ENCODE measurements at regions not wholly inside any gene's neighbourhood (a gene's known extent, or its start where the extent isn't known, plus 50 kb on each side); places are given as distances from the start of the nearest gene placed in this dataset.

- ATAC-seq (no peak; the same call in 2 of the 3 replicates), DNase-seq (ENCODE audit: extremely low read depth in 1 of 4, low spot score in 3 of 4) (no peak), FAIRE-seq (no peak)
- no peak overlapping the region for H3K4me3 ChIP-seq
- no TSS peak for BruUV-seq (replicated peaks)
- H3K9ac ChIP-seq (ENCODE audit: insufficient read depth in 1 of 2, low read depth in 2 of 2, low read length in 2 of 2) = no peak overlapping the region
- no peaks in the 10 kb centered on the region for H3K36me3 ChIP-seq (ENCODE audit: control insufficient read depth, insufficient read depth, low read length)
- H4K20me1 ChIP-seq (replicated peaks; ENCODE audit: control insufficient read depth, insufficient read depth, low read length) = no peaks in the 10 kb centered on the region
- TF ChIP-seq RAD51 (IDR thresholded peaks at IDR 0.05; ENCODE audit: borderline replicate concordance, low read depth) (peak; percentile 40; the same call in 1 of the 2 replicates), USF2 (CRISPR knock-in tag; IDR thresholded peaks at IDR 0.05) (0 out of 2 replicates have a peak, but pooled peaks have one; percentile 24), ZNF436 (CRISPR knock-in tag; IDR thresholded peaks at IDR 0.05) (no peak)
- H3K4me1 ChIP-seq (replicated peaks in 1 of 2; ENCODE audit: control insufficient read depth in 2 of 2, insufficient read depth in 2 of 2, low read length in 2 of 2) = no peaks in the 10 kb centered on the region
- ChIA-PET POLR2A (interaction anchor here (0.7 to 1.2 kb wide), 2 partner anchors 10 to 183 kb away, joined by 3 read pairs; no protein-coding TSS in a partner anchor), CTCF (ENCODE audit: low intra/inter-chr PET ratio) (no interaction called here)
- no peak overlapping the region for H2AFZ ChIP-seq (ENCODE audit: low read depth, low read length)
- in situ Hi-C loops (cut with MboI) (no loop called here), intact Hi-C loops (cut with micrococcal nuclease) (no loop called here)
- no peak overlapping the region for H3K27ac ChIP-seq (ENCODE audit: extremely low read depth, low read depth, low read length)
- WGBS (ENCODE audit: insufficient coverage, low coverage, missing lambda C conversion rate) = 1% methylated on average over 6 of the region's 7 CpGs
- no peaks in the 10 kb centered on the region for H3K9me3 ChIP-seq (replicated peaks; ENCODE audit: control insufficient read depth, insufficient read depth, low read depth, low read length)
- no peak overlapping the region for H3K4me2 ChIP-seq (ENCODE audit: insufficient read depth, low read length)
- no peaks in the 10 kb centered on the region for H3K9me1 ChIP-seq (ENCODE audit: control insufficient read depth, insufficient read depth, low read length)
- H3K27me3 ChIP-seq (ENCODE audit: control insufficient read depth in 2 of 2, insufficient read depth in 2 of 2, low read length in 2 of 2) = peaks cover 4 to 20% of the 10 kb centered on the region in 2 experiments; a peak in 4 of 5 replicates
- H3K79me2 ChIP-seq (ENCODE audit: control insufficient read depth, insufficient read depth, low read length) = no peaks in the 10 kb centered on the region
Measured at GRCh38 chr14:34129927-34130552, 179.2 kb upstream of the EGLN3 start.

- Histone ChIP-seq H3K4me2 (ENCODE audit: insufficient read depth, low read length) (no peak overlapping the region), H3K9me3 (replicated peaks; ENCODE audit: control insufficient read depth, insufficient read depth, low read depth, low read length) (no peaks in the 10 kb centered on the region), H3K9me1 (ENCODE audit: control insufficient read depth, insufficient read depth, low read length) (no peaks in the 10 kb centered on the region), H3K27me3 (ENCODE audit: control insufficient read depth in 2 of 2, insufficient read depth in 2 of 2, low read length in 2 of 2) (peaks cover 4 to 20% of the 10 kb centered on the region in 2 experiments; a peak in 4 of 5 replicates), H3K79me2 (ENCODE audit: control insufficient read depth, insufficient read depth, low read length) (no peaks in the 10 kb centered on the region), H3K4me1 (replicated peaks in 1 of 2; ENCODE audit: control insufficient read depth in 2 of 2, insufficient read depth in 2 of 2, low read length in 2 of 2) (no peaks in the 10 kb centered on the region), H3K27ac (ENCODE audit: extremely low read depth, low read depth, low read length) (no peak overlapping the region), H2AFZ (ENCODE audit: low read depth, low read length) (no peak overlapping the region), H3K4me3 (no peak overlapping the region), H4K20me1 (replicated peaks; ENCODE audit: control insufficient read depth, insufficient read depth, low read length) (no peaks in the 10 kb centered on the region), H3K9ac (ENCODE audit: insufficient read depth in 1 of 2, low read depth in 2 of 2, low read length in 2 of 2) (no peak overlapping the region), H3K36me3 (ENCODE audit: control insufficient read depth, insufficient read depth, low read length) (no peaks in the 10 kb centered on the region)
- no TSS peak for BruUV-seq (replicated peaks)
- in situ Hi-C loops (cut with MboI) (no loop called here), intact Hi-C loops (cut with micrococcal nuclease) (no loop called here)
- FAIRE-seq (no peak), ATAC-seq (no peak), DNase-seq (ENCODE audit: extremely low read depth in 1 of 4, low spot score in 3 of 4) (no peak)
- WGBS (ENCODE audit: insufficient coverage, low coverage, missing lambda C conversion rate) = 0% methylated on average over 8 of the region's 9 CpGs
- ChIA-PET CTCF (ENCODE audit: low intra/inter-chr PET ratio) (no interaction called here), POLR2A (interaction anchor here (0.8 kb wide), 1 partner anchor 52 kb away, joined by 3 read pairs; no protein-coding TSS in a partner anchor)
- TF ChIP-seq MXI1 (IDR thresholded peaks at IDR 0.05; ENCODE audit: low read depth, low read length) (no peak), ZBTB17 (CRISPR knock-in tag; IDR thresholded peaks at IDR 0.05) (no peak), STAT5B (CRISPR knock-in tag; IDR thresholded peaks at IDR 0.05) (no peak), DACH1 (IDR thresholded peaks at IDR 0.05; ENCODE audit: partially characterized antibody) (no peak), ZNF699 (CRISPR knock-in tag; IDR thresholded peaks at IDR 0.05; ENCODE audit: insufficient replicate concordance) (no peak), CBFB (CRISPR knock-in tag; IDR thresholded peaks at IDR 0.05) (no peak), DMBX1 (CRISPR knock-in tag; IDR thresholded peaks at IDR 0.05; ENCODE audit: borderline replicate concordance) (no peak), HDGF (IDR thresholded peaks at IDR 0.05) (no peak), ZKSCAN3 (CRISPR knock-in tag; IDR thresholded peaks at IDR 0.05) (no peak), GATAD2B (IDR thresholded peaks at IDR 0.05; ENCODE audit: borderline replicate concordance) (no peak), ZNF324 (CRISPR knock-in tag; IDR thresholded peaks at IDR 0.05) (no peak)
Measured at GRCh38 chr14:34128665-34129064, 177.8 kb upstream of the EGLN3 start.

All from K562 (cell line).